Calu3 (cell line): ENCODE measurements at regions not wholly inside any gene's neighbourhood (a gene's known extent, or its start where the extent isn't known, plus 50 kb on each side); places are given as distances from the start of the nearest gene placed in this dataset.

Source experiments
- BruUV-seq: library from RNA; stranded (reverse); fragments of 400-500 nt; replicated peaks from 2 replicates; lab custom pipeline; 2021; lab: Mats Ljungman, UMichigan
- CTCF ChIA-PET: fragments of 300-600 bp; sonication (Branson Sonifier 250); formaldehyde crosslinking; loops from one replicate; lab custom pipeline; 2022; ENCODE audit warnings: antibody characterized with exemption; lab: Charles Lee
- DNase-seq: peaks from one replicate; pipeline ENCODE4 v3.0.0; 2022
- H3K27ac Mint-ChIP-seq: one replicate; pipeline ENCODE4 v1.8.0; 2022; ENCODE audit warnings: mixed read lengths; ENCODE audit not compliant: unreplicated experiment
- H3K27me3 Mint-ChIP-seq: one replicate; pipeline ENCODE4 v1.8.0; 2022; ENCODE audit warnings: mixed read lengths; ENCODE audit not compliant: unreplicated experiment
- H3K36me3 Mint-ChIP-seq: one replicate; pipeline ENCODE4 v1.8.0; 2022; ENCODE audit warnings: mild to moderate bottlenecking, moderate library complexity, mixed read lengths; ENCODE audit not compliant: insufficient read depth, unreplicated experiment
- H3K4me1 Mint-ChIP-seq: one replicate; pipeline ENCODE4 v1.8.0; 2022; ENCODE audit warnings: mild to moderate bottlenecking, low read depth, mixed read lengths; ENCODE audit not compliant: unreplicated experiment
- H3K4me3 Mint-ChIP-seq: one replicate; pipeline ENCODE4 v1.8.0; 2022; ENCODE audit warnings: mild to moderate bottlenecking, low read depth, moderate library complexity, mixed read lengths; ENCODE audit not compliant: unreplicated experiment
- H3K9me3 Mint-ChIP-seq: one replicate; pipeline ENCODE4 v1.8.0; 2022; ENCODE audit warnings: low read depth, mixed read lengths; ENCODE audit not compliant: unreplicated experiment
- CTCF ChIP-seq: fragments of 200-600 bp; IDR thresholded peaks from one replicate; pipeline ENCODE4 v1.8.0; 2022; ENCODE audit warnings: antibody characterized with exemption; ENCODE audit not compliant: unreplicated experiment
- intact Hi-C: fragments of 100-400 bp; cut with micrococcal nuclease; formaldehyde crosslinking; loops from one replicate; pipeline ENCODE4 v1.10.0; 2022; ENCODE audit not compliant: unreplicated experiment

DNA sequence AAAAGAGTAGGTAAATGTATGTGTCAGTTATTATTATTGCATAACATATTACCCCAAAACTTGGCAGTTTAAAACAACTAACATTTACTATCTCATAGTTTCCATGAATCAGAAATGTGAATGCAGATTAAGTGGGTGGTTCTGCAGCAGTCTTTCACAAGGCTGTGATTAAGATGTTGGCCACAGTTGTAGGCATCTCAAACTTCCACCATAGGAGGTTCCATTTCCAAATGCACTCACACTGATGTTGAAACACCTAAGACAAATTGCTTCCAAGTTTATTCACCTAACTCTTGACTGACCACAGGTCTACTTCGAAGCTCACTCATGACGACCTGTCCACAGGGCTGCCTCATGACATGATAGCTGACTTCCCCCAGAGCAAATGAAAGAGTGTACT lies 360.8 kb downstream of the GRB14 start:
- Mint-ChIP-seq H3K36me3 (no peaks in the 10 kb centered on the region), H3K27me3 (no peaks in the 10 kb centered on the region), H3K4me3 (no peak overlapping the region), H3K4me1 (no peaks in the 10 kb centered on the region), H3K9me3 (no peaks in the 10 kb centered on the region), H3K27ac (no peak overlapping the region)
- TF ChIP-seq CTCF, result no peak
- no peak for DNase-seq
- CTCF ChIA-PET, result no interaction called here
- intact Hi-C loops, result no loop called here
- no TSS peak for BruUV-seq

DNA sequence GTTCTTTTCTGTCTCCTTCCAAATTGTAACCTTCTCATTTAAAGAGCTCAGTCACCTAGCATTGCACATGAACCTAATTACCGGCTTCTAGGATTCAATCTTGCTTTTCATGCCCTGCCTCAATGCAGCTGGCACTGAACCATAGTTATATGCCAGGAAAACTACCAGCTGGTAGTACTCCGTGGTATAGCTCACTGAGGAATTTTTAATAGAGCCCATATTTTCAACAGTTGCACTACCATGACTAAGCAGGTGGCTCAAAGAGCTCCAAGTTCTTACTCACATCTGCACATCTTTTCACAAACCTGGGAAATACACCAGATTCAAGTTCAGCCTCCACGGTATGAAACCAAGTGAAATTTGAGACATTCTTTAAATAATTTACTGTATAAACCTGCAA lies 363.5 kb downstream of the GRB14 start:
- no peak for DNase-seq
- Mint-ChIP-seq H3K9me3 (no peaks in the 10 kb centered on the region), H3K4me3 (no peak overlapping the region), H3K4me1 (no peaks in the 10 kb centered on the region), H3K27me3 (no peaks in the 10 kb centered on the region), H3K36me3 (no peaks in the 10 kb centered on the region), H3K27ac (no peak overlapping the region)
- no peak for TF ChIP-seq CTCF
- intact Hi-C loops, result no loop called here
- no TSS peak for BruUV-seq
- CTCF ChIA-PET, result no interaction called here

- intact Hi-C loops, result no loop called here
- Mint-ChIP-seq H3K27ac (no peak overlapping the region), H3K27me3 (no peaks in the 10 kb centered on the region), H3K9me3 (no peaks in the 10 kb centered on the region), H3K4me1 (no peaks in the 10 kb centered on the region), H3K36me3 (no peaks in the 10 kb centered on the region), H3K4me3 (no peak overlapping the region)
- no TSS peak for BruUV-seq
- TF ChIP-seq CTCF, result no peak
- no peak for DNase-seq
- CTCF ChIA-PET, result no interaction called here
These were observed 368.6 kb downstream of the GRB14 start for GRCh38 chr2:164252568-164253287.

GRCh38 chr2:164243315-164243714 lies 378.0 kb downstream of the GRB14 start:
- H3K27me3 Mint-ChIP-seq, result no peaks in the 10 kb centered on the region
- H3K9me3 Mint-ChIP-seq, result no peaks in the 10 kb centered on the region
- DNase-seq, result no peak
- CTCF ChIA-PET, result interaction anchor here (1.1 kb wide), 1 partner anchor 12 kb away, joined by 3 read pairs; no protein-coding TSS in a partner anchor
- no peak overlapping the region for H3K4me3 Mint-ChIP-seq
- no peaks in the 10 kb centered on the region for H3K4me1 Mint-ChIP-seq
- BruUV-seq, result no TSS peak
- intact Hi-C loops, result no loop called here
- TF ChIP-seq CTCF, result no peak
- H3K27ac Mint-ChIP-seq, result no peak overlapping the region
- no peaks in the 10 kb centered on the region for H3K36me3 Mint-ChIP-seq
